HG03558 (cell line): ENCODE measurements at regions not wholly inside any gene's neighbourhood (a gene's known extent, or its start where the extent isn't known, plus 50 kb on each side); places are given as distances from the start of the nearest gene placed in this dataset.

Experiments
- ATAC-seq: cut with Tn5 transposase; IDR thresholded peaks from one replicate; pipeline ENCODE4 v1.9.1; 2021; ENCODE audit warnings: moderate number of reproducible peaks; ENCODE audit not compliant: unreplicated experiment; ENCODE audit errors: extremely low read depth

- ATAC-seq, result no peak
Observed at GRCh38 chr14:97524589-97525319, 727.6 kb downstream of the VRK1 start.

- no peak for ATAC-seq
Observed at GRCh38 chr14:97527993-97528392, 730.8 kb downstream of the VRK1 start.

- ATAC-seq, result no peak
Observed at GRCh38 chr14:97532052-97532451, 734.9 kb downstream of the VRK1 start.

GRCh38 chr14:97536421-97536820 lies 739.2 kb downstream of the VRK1 start:
- ATAC-seq, result no peak

GRCh38 chr14:97538749-97539410 lies 741.7 kb downstream of the VRK1 start:
- no peak for ATAC-seq

GRCh38 chr14:97539411-97539795 lies 742.2 kb downstream of the VRK1 start:
- no peak for ATAC-seq

- ATAC-seq, result no peak
Observed at GRCh38 chr14:97539884-97540283, 742.7 kb downstream of the VRK1 start.

- no peak for ATAC-seq
Observed at GRCh38 chr14:97543221-97543620, 746.0 kb downstream of the VRK1 start.

- ATAC-seq, result no peak
Observed at GRCh38 chr14:97543816-97544215, 746.6 kb downstream of the VRK1 start.

GRCh38 chr14:97544571-97544970 lies 747.4 kb downstream of the VRK1 start:
- ATAC-seq, result no peak

GRCh38 chr14:97546491-97547230 lies 749.5 kb downstream of the VRK1 start:
- no peak for ATAC-seq

GRCh38 chr14:97550463-97550862 lies 753.3 kb downstream of the VRK1 start:
- ATAC-seq, result no peak

GRCh38 chr14:97554597-97554996 lies 757.4 kb downstream of the VRK1 start:
- no peak for ATAC-seq

- ATAC-seq, result no peak
Observed at GRCh38 chr14:97564334-97564733, 767.2 kb downstream of the VRK1 start.

GRCh38 chr14:97571201-97571600 lies 774.0 kb downstream of the VRK1 start:
- no peak for ATAC-seq

- no peak for ATAC-seq
Observed at GRCh38 chr14:97571866-97572555, 774.8 kb downstream of the VRK1 start.

GRCh38 chr14:97572583-97573458 lies 775.6 kb downstream of the VRK1 start:
- ATAC-seq, result no peak

GRCh38 chr14:97575677-97576076 lies 778.5 kb downstream of the VRK1 start:
- ATAC-seq, result no peak

- ATAC-seq, result no peak
Observed at GRCh38 chr14:97578982-97579548, 781.9 kb downstream of the VRK1 start.
